Epithelial cell of prostate (primary cell): ENCODE measurements at regions not wholly inside any gene's neighbourhood (a gene's known extent, or its start where the extent isn't known, plus 50 kb on each side); places are given as distances from the start of the nearest gene placed in this dataset.
"Not testable (repeated sequence)": the region's sequence is repeated elsewhere in the genome, so short reads cannot be mapped to it uniquely, and the experiment has no call there.

Source experiments
- DNase-seq: peaks from one replicate; pipeline ENCODE4 v3.0.0-alpha.2; 2011; ENCODE audit warnings: low read depth, low spot score
- H3K27ac ChIP-seq: fragments of 450-650 bp; 2 replicates; pipeline ENCODE4 v1.5.1; 2017; ENCODE audit warnings: mild to moderate bottlenecking

DNA sequence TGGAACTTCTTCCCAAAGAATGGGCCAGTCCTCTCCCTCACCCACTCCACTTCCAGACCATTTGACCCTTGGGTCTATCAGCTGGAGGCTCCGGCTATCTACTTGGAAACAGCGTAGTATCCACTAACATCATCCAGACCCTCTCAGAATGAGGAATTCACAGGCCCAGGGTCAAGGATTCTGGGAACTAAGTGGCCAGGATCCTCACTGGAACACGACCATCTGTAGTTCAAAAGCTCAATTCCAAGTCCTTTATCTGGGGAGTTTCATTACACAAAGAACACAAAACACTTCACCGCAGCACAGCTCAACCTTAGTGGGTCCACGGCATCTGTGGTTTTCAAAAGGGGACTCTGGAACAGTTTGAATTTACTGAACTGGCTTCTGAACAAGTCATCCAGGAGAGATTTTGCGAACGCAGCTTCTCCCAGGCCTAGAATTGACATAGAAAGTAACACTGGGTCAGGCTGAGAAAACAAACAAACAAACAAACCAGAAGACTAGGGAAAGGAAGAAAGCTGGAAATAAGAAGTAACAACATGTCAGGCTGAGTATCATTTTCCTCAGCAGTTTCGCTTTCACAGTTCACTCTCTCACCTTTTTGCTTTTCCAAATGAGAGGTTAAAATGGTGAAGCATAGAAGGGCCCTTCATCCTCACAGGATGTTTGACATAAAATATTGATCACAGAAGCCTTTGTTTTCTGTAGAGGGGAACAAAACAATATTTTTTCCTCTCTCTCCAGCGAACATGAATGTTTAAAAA is 57.6 kb upstream of the USP6NL start:
- DNase-seq, result no peak
- no peak overlapping the region for H3K27ac ChIP-seq

DNA sequence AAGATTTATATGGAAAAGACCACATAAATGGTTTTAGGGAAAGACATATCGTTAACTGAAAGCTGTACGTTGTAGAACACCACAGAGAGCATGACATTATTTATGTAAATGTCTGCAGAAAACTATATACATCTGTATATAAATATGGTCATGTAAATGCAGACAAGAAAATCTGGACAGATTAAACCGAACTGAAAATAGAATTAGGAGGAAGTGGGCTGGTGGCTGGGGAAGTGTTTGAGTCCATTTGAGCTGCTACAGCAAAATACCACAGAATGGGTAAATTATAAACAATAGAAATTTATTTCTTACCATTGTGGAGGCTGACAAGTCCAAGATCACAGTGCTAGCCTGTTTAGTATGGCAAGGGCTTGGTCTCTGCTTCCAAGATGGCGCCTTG is 56.3 kb upstream of the USP6NL start:
- DNase-seq, result no peak
- no peak overlapping the region for H3K27ac ChIP-seq

DNA sequence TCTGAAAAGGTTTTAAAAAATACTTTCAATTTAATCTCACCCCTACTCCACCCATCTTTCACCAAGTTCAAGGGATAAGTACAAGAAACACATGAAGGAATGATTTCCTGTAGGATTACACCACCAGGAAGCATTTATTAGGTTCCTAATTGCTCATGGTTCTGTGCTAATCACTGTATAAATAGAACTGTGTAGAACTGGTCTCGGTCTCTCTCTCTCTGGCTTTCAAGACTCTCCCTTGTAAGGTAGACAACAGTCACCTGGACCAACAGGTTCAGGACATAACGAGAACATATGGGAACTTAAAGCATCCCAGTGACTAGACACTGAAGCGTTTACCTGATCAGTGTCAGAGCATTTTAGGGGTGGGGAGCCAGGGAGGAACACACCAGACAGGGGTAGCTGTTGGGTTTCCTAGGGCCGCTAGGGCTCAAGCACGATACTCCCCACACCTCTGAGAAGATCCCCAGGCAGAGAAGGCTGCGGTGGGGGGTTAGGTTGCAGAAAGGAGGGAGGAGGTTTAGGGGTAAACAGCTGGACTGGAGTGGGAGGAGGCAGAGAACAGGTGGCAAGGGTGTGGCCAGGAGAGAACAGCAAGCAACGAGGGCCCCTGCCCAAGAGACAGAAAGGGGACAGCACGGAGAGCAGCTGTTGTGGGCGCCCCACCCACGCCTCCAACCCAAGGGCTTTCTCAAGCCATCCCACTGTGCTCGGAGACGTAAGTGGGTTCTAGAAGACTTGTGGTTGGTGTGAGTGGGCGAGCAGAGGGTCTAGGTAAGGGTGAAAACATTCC is 52.5 kb upstream of the USP6NL start:
- H3K27ac ChIP-seq, result peak overlapping the region; percentile 74
- DNase-seq, result no peak

DNA sequence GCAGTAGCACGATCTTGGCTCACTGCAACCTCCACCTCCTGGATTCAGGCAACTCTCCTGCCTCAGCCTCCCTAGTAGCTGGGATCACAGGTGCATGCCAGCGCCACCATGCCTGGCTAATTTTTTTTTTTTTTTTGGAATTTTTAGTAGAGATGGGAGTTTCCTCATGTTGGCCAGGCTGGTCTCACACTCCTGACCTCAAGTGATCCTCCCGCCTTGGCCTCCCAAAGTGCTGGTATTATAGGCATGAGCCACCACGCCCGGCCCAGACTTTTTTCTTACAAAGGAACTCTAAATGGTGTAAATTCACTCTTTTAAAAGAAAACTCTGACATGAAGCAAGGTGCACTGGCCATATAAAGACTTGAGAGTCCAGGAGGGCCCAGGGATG is 51.7 kb upstream of the USP6NL start:
- H3K27ac ChIP-seq, result peak overlapping the region; percentile 74

DNA sequence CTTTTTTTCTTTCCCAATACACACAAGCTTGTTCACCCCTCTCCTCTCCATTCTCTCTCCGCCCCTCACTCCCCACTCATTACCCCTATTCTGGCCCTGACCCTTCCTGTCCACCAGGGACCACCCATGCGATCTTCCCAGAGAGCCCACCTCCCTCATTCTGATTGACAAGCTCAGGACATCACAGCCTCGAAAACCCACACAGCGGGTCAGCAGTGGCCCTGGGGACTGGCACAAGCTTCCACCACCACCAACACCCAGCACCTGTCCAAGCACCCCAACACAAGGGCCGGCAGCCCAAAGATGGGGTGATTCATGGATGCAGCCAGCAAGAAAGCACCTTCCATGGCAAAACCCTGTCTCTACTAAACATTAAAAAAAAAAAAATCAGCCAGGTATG is 50.0 kb upstream of the USP6NL start:
- no peak for DNase-seq
- H3K27ac ChIP-seq, result no peak overlapping the region

More for the DNA sequence above, 51.7 kb upstream of the USP6NL start:
- DNase-seq, result not testable (repeated sequence)
